ELF-1 (cell line): ENCODE measurements at regions not wholly inside any gene's neighbourhood (a gene's known extent, or its start where the extent isn't known, plus 50 kb on each side); places are given as distances from the start of the nearest gene placed in this dataset.
A peak's percentile ranks its signal among the peaks of the same experiment; 100 is the strongest.
"Not testable (repeated sequence)": the region's sequence is repeated elsewhere in the genome, so short reads cannot be mapped to it uniquely, and the experiment has no call there.

Source experiments
- DNase-seq: peaks from one replicate; pipeline ENCODE4 v3.0.0-alpha.2; 2016; ENCODE audit warnings: low read depth, low spot score

DNA sequence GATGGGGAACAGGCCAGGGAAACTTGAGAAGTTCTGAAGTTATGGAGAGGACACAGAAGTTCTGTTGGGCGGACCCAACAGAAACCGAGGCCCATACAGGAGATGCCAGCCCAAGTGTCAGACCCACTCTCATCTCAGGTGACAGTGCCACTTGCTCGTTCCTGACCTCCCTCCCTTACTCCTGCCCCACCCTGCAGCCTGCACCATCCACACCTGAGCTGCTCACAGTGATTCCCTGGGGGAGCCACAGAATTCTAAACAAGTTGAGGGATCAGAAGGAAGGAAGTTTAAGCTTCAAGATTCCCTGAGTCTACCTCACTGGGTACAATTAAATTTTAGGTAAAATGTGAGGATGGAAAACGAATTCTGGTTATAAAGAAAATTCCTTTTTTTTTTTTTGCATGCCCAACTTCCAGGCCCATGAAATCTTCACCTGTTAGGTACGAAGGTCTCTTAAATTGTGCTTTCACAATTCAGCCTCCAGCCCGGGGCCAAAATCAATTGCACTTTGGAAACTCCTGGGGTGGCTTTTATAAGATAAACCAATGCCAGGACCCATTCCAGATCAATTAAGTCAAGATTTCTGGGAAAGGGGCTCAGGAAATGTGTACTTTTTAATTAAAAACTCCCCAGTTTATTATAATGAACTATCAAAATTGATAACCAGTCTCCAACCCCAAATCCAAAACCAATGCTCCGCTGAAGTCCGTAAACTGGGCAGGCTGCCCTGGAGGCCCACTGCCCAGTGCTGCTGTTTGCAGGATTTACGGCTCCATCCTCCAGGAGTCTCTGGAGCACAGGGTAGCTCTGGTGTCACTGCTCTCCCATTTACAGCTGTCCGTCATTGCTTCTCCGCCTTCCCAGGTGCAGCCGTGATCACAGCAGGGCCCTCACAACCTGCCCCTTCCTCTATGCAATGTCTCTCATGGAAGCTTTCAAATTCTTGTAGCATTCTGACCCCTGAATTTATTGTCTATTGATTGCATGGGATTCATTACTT is 643.5 kb downstream of the UQCRFS1 start:
- peak; percentile 21 for DNase-seq

DNA sequence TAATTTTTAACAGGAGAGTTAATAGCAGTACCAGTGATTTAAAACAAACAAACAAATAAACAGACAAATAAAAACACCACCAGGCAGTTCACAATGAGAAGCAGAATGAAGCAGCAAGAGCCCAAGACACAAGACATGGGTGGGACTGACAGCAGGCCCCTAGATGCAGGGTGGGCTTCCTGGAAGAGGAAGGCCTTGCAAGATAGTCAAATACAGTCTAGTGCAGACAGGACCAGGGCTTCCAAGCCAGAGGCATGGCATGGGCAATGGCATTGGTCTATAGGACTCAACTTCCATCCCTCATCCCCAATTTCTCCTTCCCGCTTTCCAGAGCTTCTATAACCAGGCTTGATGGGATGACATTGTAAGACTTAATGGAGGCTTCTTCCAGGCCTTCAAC is 645.1 kb downstream of the UQCRFS1 start:
- DNase-seq, result no peak

DNA sequence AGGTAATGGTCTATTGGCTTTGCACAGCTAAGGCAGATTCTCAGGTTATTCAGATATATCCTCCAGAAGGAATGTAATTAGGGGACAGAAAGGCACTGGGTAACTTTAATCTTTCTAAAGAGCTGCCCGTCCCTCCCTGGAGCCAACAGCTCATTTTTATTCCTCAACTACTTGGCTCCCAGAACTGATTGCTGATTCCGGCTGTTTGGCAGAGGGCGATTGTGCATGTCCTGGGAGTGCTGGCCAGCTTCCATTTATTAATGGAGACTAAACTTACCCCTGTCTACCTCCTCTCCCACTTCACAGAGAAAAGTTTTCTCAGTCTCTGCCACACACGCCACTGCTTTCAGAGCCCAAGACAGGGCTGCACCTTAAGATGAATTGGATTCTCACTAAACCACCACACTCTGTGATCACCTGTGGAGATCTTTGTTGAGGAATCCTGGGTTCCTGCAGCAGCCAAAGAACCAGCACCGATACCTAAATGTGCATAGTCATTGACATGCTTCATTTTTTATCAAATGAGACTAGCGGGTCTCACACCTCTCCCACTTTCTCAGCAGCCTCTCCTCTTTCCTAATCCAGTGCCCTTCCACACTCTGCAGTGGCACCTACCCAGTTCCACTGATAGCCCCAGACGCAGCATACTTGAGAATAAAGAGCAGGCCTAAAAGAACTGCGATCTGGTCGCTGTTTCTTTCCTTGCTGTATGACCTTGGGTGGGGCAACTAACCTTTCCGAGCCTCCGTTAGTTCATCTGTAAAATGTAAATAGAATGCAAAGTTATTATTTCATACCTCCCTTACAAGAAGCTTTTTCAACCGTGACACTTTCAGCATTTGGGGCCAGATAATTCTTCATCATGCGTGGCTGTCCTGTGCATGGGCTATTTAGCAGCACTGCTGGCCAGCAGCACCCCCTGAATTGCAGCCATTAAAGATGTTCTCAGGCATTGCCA is 648.7 kb downstream of the UQCRFS1 start:
- DNase-seq, result no peak

DNA sequence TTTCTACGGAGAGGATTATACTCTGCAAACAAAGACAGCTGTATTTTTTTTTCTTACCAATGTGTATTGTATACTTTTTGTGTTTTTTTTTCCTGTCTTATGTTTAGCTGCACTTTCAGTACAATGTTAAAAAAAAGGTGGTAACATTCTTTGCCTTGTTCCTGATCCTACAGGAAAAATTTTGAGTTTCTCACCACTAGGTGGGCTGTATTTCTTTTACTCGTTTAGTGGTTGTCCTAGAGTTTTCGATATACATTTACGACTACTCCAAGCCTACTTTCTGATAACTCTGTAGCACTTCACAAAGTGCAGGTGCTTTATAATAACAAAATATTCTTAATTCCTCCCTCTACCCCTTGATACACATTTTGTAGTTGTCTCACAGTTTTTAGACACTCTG is 652.2 kb downstream of the UQCRFS1 start:
- no peak for DNase-seq

DNA sequence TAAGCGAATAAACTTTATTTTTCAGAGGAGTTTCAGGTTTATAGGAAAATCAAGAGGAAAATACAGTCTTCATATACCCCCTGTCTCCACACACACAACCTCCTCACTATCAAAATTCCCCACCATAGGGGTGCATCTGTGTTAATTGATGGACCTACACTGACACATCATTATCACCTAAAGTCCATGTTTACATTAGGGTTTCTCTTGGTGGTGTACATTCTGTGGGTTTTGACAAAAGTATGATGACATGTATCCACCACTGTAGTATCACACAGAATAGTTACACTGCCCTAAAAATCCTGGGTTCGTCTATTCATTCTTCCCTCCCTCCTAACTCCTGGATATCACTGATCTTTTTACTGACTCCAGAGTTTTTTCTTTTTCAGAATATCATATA is 654.2 kb downstream of the UQCRFS1 start:
- DNase-seq, result no peak

DNA sequence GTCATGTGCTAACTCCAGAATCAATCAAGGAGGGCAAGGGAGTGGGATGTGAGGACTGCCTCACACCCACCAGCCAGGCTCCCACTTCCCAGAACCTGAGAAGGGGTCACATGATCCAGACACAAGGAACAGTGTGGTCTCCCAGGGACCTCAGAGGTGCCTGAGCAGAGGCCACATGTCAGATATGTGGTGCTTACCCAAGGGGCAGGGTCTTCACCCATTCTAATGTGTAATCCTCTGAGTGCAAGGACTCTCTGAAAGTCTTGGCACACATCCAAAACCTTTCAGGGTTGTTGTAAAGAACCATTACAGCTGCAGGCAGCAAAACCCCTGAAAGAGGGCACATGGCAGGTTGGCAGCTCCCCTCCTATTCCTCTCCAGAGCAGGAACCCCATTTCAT is 656.6 kb downstream of the UQCRFS1 start:
- no peak for DNase-seq

DNA sequence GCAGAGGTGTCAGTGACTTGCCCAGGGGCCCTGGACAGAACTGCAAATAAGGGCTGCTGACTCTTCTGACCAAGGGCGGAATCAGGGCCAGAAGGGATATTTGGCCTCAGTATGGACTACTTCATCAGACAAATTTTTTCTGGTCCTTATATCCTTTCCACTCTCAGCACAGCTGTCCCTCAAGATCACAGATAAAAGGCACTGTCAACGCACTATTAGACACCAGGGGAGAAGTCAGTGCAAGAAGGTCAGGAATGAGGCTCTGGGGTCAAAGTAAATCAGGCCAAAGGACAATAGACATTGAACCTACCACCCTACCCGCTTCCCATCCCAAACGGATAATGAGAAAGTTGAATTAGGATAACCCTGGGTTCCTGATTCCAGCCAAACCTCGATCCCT is 657.6 kb downstream of the UQCRFS1 start:
- no peak for DNase-seq

DNA sequence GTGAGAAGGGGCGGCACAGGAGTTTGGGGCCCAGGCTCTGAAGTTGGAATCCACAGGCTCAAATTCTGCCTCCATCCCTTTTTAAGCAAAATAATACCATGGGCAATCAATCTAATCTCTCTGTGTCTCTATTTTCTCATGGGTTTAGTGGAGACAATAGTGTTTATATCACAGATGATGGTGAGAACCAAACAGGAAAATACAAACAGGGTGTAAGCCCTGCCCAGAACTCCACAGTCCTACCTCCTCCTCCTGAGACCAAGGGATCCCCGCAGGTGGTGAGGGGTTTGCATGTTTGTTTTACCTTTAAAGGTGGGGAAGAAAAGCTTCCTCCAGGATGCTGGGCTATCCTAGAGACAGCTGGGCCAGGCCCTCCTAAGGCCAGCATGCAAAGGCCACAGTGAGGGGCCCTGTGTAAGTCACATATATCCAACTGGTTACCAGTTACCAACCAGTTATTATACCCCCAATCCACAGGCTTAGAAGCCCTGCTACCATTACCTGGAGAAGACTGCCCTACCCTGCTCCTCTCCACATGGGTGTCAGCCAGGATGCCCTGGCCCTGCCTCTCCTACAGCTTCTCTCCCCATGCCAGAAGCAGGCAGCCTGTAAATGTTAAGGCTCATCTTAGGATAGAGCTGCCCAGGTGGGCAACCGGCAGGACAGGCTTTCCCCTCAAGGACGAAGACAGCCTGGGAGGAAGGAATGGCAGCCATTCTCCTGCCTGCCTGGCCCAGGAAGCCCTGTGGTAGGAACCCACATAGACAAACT is 658.4 kb downstream of the UQCRFS1 start:
- no peak for DNase-seq

DNA sequence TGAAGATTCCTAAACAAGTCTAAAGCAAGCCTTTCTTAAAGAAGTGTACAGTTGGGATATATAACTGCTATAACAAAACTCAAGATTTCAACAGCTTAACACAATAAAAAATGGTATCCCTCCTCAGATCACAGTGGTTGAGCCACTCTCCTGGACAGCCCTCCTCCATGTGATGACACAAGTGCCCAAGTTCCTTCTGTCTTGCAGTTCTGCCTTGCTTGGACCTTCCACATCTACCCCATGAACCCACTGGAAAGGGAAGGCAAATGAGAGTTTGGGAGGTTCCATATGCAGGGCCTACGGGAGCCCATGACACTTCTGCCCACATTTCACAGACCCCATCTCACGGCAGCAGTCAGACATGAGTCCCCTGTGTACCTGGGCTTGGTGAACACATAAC is 659.2 kb downstream of the UQCRFS1 start:
- DNase-seq, result no peak

DNA sequence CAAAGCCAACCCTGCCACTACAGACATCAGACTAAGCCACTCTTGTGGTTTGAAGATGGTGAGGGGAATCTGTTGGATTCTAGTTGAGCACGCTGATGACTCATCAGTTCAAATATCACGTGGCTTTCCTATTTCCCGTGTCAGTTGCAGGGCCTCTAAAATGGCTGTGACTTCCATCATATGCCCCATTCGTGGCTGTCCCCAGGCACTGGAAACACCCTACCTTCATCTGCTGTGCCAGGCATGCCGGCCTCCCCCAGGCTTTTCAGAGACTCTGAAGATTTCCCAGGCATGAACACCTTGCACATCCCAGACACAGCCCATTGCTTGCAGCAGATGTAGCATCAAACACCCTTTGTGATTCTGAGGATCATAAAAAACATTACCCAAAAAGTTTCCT is 659.9 kb downstream of the UQCRFS1 start:
- DNase-seq, result no peak

DNA sequence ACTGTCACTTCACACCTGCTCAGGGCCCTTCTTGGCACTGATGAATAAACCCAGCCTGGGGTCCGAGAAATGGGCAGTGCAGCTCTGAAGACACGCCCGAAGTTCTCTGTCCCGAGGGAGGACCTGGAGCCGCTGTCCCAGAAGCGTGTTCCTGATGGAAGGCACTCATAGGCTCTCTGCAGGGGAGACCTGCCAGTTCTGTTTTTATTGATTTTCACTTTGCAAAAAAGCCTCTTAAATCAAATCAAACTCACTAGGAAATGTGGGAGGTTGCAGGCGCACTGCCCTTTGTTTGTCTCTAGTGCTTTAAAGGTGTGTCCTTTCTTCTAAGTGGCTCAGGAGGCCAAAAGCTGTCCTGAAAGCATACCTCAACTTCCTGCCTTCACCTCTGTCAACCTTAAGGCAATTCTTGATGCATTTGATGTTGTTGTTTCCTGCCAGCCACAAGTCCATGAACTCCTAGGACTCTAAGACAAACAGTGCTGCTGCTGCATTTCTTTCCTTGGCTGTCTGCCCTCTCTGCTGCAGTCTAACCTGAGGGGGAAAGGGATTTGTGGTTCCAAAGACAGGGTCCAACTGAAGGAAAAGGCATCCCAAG is 663.2 kb downstream of the UQCRFS1 start:
- no peak for DNase-seq

DNA sequence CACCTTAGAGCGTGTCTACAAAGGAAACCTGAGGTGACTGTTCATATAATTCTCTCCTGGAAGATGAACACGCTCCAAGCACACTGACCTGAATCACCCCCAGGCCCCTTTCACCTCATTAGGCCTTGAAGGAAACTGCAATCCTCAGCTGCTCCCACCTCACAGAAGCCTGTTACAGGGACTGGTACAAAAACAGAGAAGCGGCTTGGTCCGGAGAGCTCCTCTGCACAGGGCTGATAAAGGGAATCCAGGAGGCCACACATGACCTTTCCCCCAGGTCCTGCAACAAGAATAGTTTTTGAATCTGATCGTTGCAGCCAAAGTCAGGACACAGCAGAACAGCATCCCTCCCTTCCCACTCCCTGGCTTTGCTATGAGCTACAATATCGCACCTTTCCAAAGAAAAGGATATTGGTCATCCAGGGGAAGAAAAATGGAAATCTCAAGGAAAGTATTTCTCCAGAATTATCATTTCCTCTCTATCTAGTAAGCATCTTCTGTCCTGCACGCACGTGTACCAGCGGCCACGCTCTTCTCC is 666.7 kb downstream of the UQCRFS1 start:
- DNase-seq, result no peak

DNA sequence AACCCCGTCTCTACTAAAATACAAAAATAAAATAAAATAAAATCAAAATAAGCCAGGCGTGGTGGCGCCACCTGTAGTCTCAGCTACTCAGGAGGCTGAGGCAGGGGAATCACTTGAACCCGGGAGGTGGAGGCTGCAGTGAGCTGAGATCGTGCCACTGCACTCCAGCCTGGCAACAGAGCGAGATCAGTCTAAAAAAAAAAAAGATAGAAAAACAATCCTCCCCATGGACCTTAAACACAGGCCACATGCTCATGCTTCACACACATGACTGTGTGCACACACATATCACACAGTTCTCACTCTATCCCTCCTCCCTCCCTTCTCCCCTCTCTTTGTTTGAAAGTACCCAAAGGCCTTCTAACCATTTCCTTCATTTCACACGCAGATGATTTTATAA is 667.6 kb downstream of the UQCRFS1 start:
- DNase-seq, result not testable (repeated sequence)

DNA sequence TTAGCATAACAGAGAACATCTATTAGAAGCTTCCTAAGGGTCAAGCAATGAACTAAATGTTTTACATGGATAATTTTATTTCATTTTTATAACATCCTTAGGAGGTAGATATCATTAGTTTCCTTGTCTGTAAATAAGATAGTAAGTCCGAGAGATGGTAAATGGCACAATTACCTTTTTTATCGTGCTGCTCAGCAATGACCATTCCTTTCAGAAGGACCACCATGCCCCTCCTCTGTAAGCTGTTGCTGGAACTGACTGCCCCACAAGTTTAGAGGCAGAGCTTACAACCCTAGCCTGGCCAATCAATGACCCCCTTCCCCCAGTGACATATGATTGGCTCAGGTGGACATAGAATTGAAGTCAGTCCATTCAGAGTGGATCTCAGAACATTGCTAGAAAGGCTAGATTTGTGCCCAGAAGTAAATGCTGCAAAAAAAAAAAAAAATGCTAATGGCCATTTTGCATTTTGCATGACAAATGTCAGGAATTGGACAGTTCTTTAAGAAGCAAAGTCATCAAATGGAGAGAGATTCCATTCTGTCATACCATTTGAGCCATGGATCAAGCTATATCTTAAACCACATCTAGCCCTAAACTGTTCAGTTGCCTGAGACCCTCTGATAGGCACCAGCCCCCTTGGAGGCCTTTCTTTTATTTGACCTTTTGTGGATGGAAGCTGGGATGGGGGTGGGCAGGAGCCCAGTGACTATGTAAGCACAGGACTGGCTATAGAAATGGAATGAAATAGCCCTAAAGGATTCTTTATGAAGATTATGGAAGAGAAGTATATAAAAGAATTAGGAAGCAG is 668.3 kb downstream of the UQCRFS1 start:
- DNase-seq, result no peak

DNA sequence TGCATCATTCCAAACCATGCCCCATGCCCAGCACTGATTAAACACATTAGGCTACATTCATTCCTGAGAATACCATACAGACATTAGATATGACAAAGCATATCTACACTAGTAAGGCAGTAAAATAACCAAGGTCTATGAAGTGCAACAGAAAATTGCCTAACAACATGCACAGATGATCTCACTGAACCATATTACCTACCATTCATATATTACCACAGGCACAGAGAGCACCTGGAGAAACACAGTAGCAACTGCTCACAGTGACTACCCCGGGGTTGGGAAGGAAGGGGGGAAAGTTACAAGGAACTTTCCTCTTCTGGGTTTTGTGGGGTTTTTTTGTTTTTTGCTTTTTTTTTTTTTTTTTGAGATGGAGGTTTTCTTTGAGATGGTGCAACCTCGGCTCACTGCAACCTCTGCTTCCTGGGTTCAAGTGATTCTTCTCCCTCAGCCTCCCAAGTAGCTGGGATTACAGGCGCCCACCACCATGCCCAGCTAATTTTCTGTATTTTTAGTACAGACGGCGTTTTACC is 669.6 kb downstream of the UQCRFS1 start:
- no peak for DNase-seq

DNA sequence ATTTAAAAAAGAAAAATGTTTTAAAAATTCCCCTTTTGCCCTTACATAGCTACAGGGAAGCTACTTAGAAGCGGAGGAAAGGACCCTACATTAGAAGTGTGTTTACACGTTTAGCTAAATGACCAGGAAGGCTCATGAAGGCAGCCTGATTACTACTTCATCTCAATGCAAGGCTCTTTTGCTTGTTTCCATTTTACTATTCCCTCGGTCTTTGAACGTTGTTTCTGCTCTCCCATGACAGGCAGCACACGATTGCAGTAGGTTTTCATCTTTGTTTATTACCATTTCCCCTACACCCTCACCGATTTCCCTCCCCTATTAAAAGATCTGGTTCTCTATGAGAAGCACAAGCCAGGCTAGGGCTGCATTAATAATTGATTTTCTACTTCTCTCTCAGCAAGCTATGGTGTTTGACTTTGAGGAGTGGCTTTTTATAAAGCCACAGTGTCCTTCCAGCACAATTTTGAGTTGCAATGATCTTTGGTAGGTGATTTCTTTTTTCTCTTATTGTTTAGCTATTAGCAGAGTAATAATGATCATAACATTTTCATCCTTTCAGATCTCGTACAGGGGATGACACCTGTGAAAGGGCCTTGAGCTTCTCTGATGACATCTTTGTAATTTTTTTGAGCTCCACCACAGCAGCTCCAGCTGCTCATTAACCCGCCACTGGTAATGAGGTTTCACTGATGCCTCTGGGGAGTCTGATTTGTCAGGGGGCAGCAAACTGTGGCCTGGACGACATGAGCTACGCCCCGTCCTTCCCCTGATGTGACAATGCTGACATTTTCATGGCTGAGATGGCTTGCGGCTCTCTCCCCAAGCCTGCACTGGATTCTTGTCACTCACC is 670.3 kb downstream of the UQCRFS1 start:
- DNase-seq, result no peak

DNA sequence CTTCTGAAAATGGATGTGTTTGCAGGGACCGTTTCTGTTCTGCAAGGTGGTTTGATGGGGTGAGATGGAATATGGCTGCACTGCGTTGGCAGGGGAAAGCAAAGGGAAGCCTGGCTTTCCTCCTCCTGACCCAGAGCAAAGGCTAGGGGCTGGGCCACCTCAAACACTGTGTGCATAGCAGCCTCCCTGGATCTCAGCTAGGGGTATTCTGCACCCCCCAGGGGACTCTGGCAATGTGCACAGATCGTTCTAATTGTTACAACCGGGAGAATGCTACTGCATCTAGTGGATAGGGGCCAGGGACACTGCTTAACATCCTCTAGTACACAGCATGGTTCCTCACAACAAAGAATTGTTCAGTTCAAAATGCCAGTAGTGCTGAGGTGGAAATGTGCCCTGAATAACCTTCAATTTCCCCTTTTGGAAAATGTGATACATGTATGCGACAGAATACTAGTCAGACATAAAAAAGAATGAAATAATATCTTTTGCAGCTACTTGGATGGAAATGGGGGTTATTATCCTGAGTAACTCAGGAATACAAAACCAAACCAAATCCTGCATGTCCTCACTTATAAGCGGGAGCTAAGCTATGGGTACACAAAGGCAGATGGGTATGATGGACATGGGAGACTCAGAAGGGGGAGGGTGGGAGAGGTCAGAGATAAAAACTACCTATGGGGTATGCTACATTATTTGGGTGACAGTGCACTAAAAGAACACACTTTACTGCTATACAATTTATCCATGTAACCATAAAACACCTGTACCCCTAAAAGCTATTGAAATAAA is 671.2 kb downstream of the UQCRFS1 start:
- DNase-seq, result no peak

DNA sequence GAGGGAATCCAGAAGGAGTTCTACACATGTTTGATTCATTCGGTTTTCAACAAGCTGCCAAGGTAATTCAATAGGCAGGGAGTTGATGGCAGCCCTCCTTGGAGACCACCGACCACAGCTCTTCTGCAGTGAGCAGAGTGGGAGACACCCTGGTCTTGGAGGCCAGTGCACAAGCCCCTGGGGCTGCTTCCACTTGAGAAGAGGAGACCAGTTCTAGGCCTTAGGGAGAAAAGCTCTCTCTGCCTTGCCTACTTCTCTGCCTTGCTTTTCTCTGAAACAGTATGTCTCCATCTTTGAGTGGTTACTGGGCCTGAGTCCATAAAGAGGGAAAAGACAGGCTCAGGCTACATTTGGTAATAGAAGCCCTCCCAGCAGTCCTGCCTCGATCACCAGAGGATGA is 671.9 kb downstream of the UQCRFS1 start:
- DNase-seq, result no peak
